Naive thymus-derived CD4-positive, alpha-beta T cell (primary cell): ENCODE measurements at regions not wholly inside any gene's neighbourhood (a gene's known extent, or its start where the extent isn't known, plus 50 kb on each side); places are given as distances from the start of the nearest gene placed in this dataset.

Experiments used
- ATAC-seq: fragments of 150-1000 bp; cut with Tn5 transposase; 2 replicates; pipeline ENCODE4 v1.10.0; 2021; ENCODE audit warnings: mild to moderate bottlenecking, moderate library complexity
- CTCF ChIA-PET: fragments of 350-600 bp; sonication (Branson Sonifier 250); formaldehyde crosslinking; loops from one replicate; lab custom pipeline; 2021; ENCODE audit warnings: antibody characterized with exemption; lab: Charles Lee
- POLR2A ChIA-PET: fragments of 350-600 bp; sonication (Branson Sonifier 250); formaldehyde crosslinking; loops from one replicate; lab custom pipeline; 2021; ENCODE audit warnings: antibody characterized with exemption, inconsistent platforms; lab: Charles Lee
- DNase-seq, 9 donors: peaks; one replicate each; pipeline versions ENCODE4 v3.0.0 to v3.0.0-alpha.2; 2020 to 2022; ENCODE audit warnings: mixed read lengths in 1 of 9
- H3K27ac ChIP-seq: one replicate; pipeline ENCODE4 v1.7.0; 2013; ENCODE audit warnings: mild to moderate bottlenecking, low read depth, low read length, moderate library complexity
- H3K27me3 ChIP-seq, 2 donors: one replicate each; pipeline ENCODE4 v1.7.0; 2013; ENCODE audit warnings: low read length in 2 of 2, mild to moderate bottlenecking in 2 of 2, moderate library complexity in 2 of 2; ENCODE audit not compliant: control insufficient read depth in 2 of 2, insufficient read depth in 2 of 2
- H3K36me3 ChIP-seq, 3 experiments: 1 replicate in 2 of 3; 2 replicates in 1 of 3; pipeline ENCODE4 v1.7.0; 2013; ENCODE audit warnings: low read length in 3 of 3, mild to moderate bottlenecking in 3 of 3, moderate library complexity in 1 of 3; ENCODE audit not compliant: insufficient read depth in 3 of 3, control insufficient read depth in 2 of 3
- H3K4me1 ChIP-seq, 2 donors: one replicate each; pipeline ENCODE4 v1.7.0; 2013; ENCODE audit warnings: low read length in 2 of 2, mild to moderate bottlenecking in 2 of 2, moderate library complexity in 1 of 2; ENCODE audit not compliant: control insufficient read depth in 2 of 2, insufficient read depth in 2 of 2
- H3K4me3 ChIP-seq: 2 replicates; pipeline ENCODE4 v1.7.0; 2013; ENCODE audit warnings: mild to moderate bottlenecking, low read length
- H3K9me3 ChIP-seq, 3 experiments: 1 replicate in 2 of 3; 2 replicates in 1 of 3; pipeline ENCODE4 v1.7.0; 2013; ENCODE audit warnings: low read length in 3 of 3; ENCODE audit not compliant: control insufficient read depth in 2 of 3
- H3K27ac Mint-ChIP-seq, 9 donors: one replicate each; pipeline ENCODE4 v1.8.0; 2020 to 2022; ENCODE audit warnings: mixed read lengths in 9 of 9, mild to moderate bottlenecking in 8 of 9, moderate library complexity in 5 of 9, inconsistent platforms in 2 of 9
- H3K27me3 Mint-ChIP-seq, 5 donors: one replicate each; pipeline ENCODE4 v1.8.0; 2021 to 2022; ENCODE audit warnings: mixed read lengths in 5 of 5, mild to moderate bottlenecking in 1 of 5
- H3K36me3 Mint-ChIP-seq, 5 donors: one replicate each; pipeline ENCODE4 v1.8.0; 2020 to 2022; ENCODE audit warnings: mixed read lengths in 5 of 5, mild to moderate bottlenecking in 3 of 5, inconsistent platforms in 1 of 5
- H3K4me1 Mint-ChIP-seq, 7 donors: one replicate each; pipeline ENCODE4 v1.8.0; 2020 to 2022; ENCODE audit warnings: mixed read lengths in 7 of 7, mild to moderate bottlenecking in 3 of 7, inconsistent platforms in 1 of 7
- H3K4me3 Mint-ChIP-seq, 10 donors: one replicate each; pipeline ENCODE4 v1.8.0; 2020 to 2022; ENCODE audit warnings: mild to moderate bottlenecking in 10 of 10, mixed read lengths in 10 of 10, moderate library complexity in 6 of 10, inconsistent platforms in 2 of 10
- H3K9me3 Mint-ChIP-seq, 11 donors: one replicate each; pipeline ENCODE4 v1.8.0; 2020 to 2022; ENCODE audit warnings: mixed read lengths in 11 of 11, mild to moderate bottlenecking in 4 of 11, inconsistent platforms in 1 of 11, moderate library complexity in 1 of 11
- intact Hi-C, 2 donors: fragments of 100-400 bp; cut with micrococcal nuclease; formaldehyde crosslinking; loops; one replicate each; pipeline ENCODE4 v1.15.1; 2023

- Mint-ChIP-seq H3K4me1 (peaks cover 0 to 1% (median 0%) of the 10 kb centered on the region in 7 donors), H3K4me3 (no peak overlapping the region), H3K27ac (no peak overlapping the region), H3K27me3 (no peaks in the 10 kb centered on the region), H3K36me3 (no peaks in the 10 kb centered on the region), H3K9me3 (peaks cover 4 to 34% (median 12%) of the 10 kb centered on the region in 11 donors)
- Histone ChIP-seq H3K27ac (no peak overlapping the region), H3K9me3 (no peaks in the 10 kb centered on the region), H3K36me3 (no peaks in the 10 kb centered on the region), H3K4me3 (no peak overlapping the region), H3K27me3 (no peaks in the 10 kb centered on the region), H3K4me1 (no peaks in the 10 kb centered on the region)
- ChIA-PET POLR2A (no interaction called here), CTCF (no interaction called here)
- no peak for ATAC-seq
- DNase-seq = no peak
- intact Hi-C loops = no loop called here
Measured at GRCh38 chr5:29175774-29176173, 2017.7 kb upstream of the CDH6 start.

GRCh38 chr5:29170599-29170998 is 2022.9 kb upstream of the CDH6 start:
- Histone ChIP-seq H3K9me3 (no peaks in the 10 kb centered on the region), H3K4me3 (no peak overlapping the region), H3K27ac (no peak overlapping the region), H3K36me3 (no peaks in the 10 kb centered on the region), H3K27me3 (no peaks in the 10 kb centered on the region), H3K4me1 (no peaks in the 10 kb centered on the region)
- DNase-seq (no peak), ATAC-seq (no peak)
- Mint-ChIP-seq H3K36me3 (no peaks in the 10 kb centered on the region), H3K9me3 (peaks cover 2 to 25% (median 10%) of the 10 kb centered on the region in 11 donors), H3K4me3 (no peak overlapping the region), H3K4me1 (no peaks in the 10 kb centered on the region), H3K27ac (no peak overlapping the region), H3K27me3 (no peaks in the 10 kb centered on the region)
- ChIA-PET CTCF (no interaction called here), POLR2A (no interaction called here)
- intact Hi-C loops = no loop called here

GRCh38 chr5:29169886-29170285 is 2023.6 kb upstream of the CDH6 start:
- peaks cover 2 to 22% (median 9%) of the 10 kb centered on the region in 11 donors for H3K9me3 Mint-ChIP-seq
- no peak overlapping the region for H3K27ac ChIP-seq
- H3K27me3 ChIP-seq = no peaks in the 10 kb centered on the region
- no peaks in the 10 kb centered on the region for H3K9me3 ChIP-seq
- no peaks in the 10 kb centered on the region for H3K4me1 Mint-ChIP-seq
- ChIA-PET POLR2A (no interaction called here), CTCF (no interaction called here)
- H3K27ac Mint-ChIP-seq = no peak overlapping the region
- H3K27me3 Mint-ChIP-seq = no peaks in the 10 kb centered on the region
- no peak for ATAC-seq
- H3K36me3 ChIP-seq = no peaks in the 10 kb centered on the region
- H3K36me3 Mint-ChIP-seq = no peaks in the 10 kb centered on the region
- no peak overlapping the region for H3K4me3 ChIP-seq
- DNase-seq = no peak
- intact Hi-C loops = no loop called here
- H3K4me3 Mint-ChIP-seq = no peak overlapping the region
- no peaks in the 10 kb centered on the region for H3K4me1 ChIP-seq

GRCh38 chr5:29162297-29162696 is 2031.2 kb upstream of the CDH6 start:
- H3K4me3 ChIP-seq = no peak overlapping the region
- H3K9me3 ChIP-seq = no peaks in the 10 kb centered on the region
- no peak for ATAC-seq
- intact Hi-C loops = no loop called here
- Mint-ChIP-seq H3K4me1 (no peaks in the 10 kb centered on the region), H3K27ac (no peak overlapping the region), H3K27me3 (no peaks in the 10 kb centered on the region), H3K4me3 (no peak overlapping the region), H3K36me3 (no peaks in the 10 kb centered on the region), H3K9me3 (peaks cover 0 to 19% (median 6%) of the 10 kb centered on the region in 11 donors)
- no peaks in the 10 kb centered on the region for H3K27me3 ChIP-seq
- H3K27ac ChIP-seq = no peak overlapping the region
- DNase-seq = no peak
- H3K4me1 ChIP-seq = no peaks in the 10 kb centered on the region
- H3K36me3 ChIP-seq = no peaks in the 10 kb centered on the region
- ChIA-PET POLR2A (no interaction called here), CTCF (no interaction called here)

- ChIA-PET POLR2A (no interaction called here), CTCF (no interaction called here)
- H3K4me3 Mint-ChIP-seq = no peak overlapping the region
- H3K36me3 Mint-ChIP-seq = no peaks in the 10 kb centered on the region
- peaks cover 0 to under 1% (median 0%) of the 10 kb centered on the region in 3 experiments for H3K9me3 ChIP-seq
- H3K4me1 Mint-ChIP-seq = no peaks in the 10 kb centered on the region
- H3K4me1 ChIP-seq = no peaks in the 10 kb centered on the region
- no peak overlapping the region for H3K4me3 ChIP-seq
- intact Hi-C loops = no loop called here
- H3K27me3 Mint-ChIP-seq = no peaks in the 10 kb centered on the region
- H3K27ac ChIP-seq = no peak overlapping the region
- ATAC-seq (no peak), DNase-seq (no peak)
- H3K27ac Mint-ChIP-seq = no peak overlapping the region
- H3K36me3 ChIP-seq = no peaks in the 10 kb centered on the region
- no peaks in the 10 kb centered on the region for H3K27me3 ChIP-seq
- H3K9me3 Mint-ChIP-seq = peaks cover 2 to 19% (median 6%) of the 10 kb centered on the region in 11 donors
Measured at GRCh38 chr5:29161399-29162291, 2031.8 kb upstream of the CDH6 start.

GRCh38 chr5:29157975-29158374 is 2035.5 kb upstream of the CDH6 start:
- peaks cover 0 to 7% (median 0%) of the 10 kb centered on the region in 3 experiments for H3K9me3 ChIP-seq
- no peak overlapping the region for H3K4me3 ChIP-seq
- ATAC-seq (no peak), DNase-seq (no peak)
- H3K36me3 ChIP-seq = no peaks in the 10 kb centered on the region
- intact Hi-C loops = no loop called here
- CTCF ChIA-PET = no interaction called here
- H3K9me3 Mint-ChIP-seq = peaks cover 4 to 25% (median 6%) of the 10 kb centered on the region in 11 donors
- POLR2A ChIA-PET = no interaction called here
- no peak overlapping the region for H3K4me3 Mint-ChIP-seq
- no peaks in the 10 kb centered on the region for H3K4me1 Mint-ChIP-seq
- H3K36me3 Mint-ChIP-seq = no peaks in the 10 kb centered on the region
- no peaks in the 10 kb centered on the region for H3K4me1 ChIP-seq
- no peak overlapping the region for H3K27ac ChIP-seq
- no peaks in the 10 kb centered on the region for H3K27me3 ChIP-seq
- no peak overlapping the region for H3K27ac Mint-ChIP-seq
- no peaks in the 10 kb centered on the region for H3K27me3 Mint-ChIP-seq

- H3K4me3 ChIP-seq = no peak overlapping the region
- CTCF ChIA-PET = no interaction called here
- no peaks in the 10 kb centered on the region for H3K27me3 Mint-ChIP-seq
- DNase-seq = no peak
- intact Hi-C loops = no loop called here
- no peak overlapping the region for H3K27ac Mint-ChIP-seq
- no peak overlapping the region for H3K27ac ChIP-seq
- POLR2A ChIA-PET = no interaction called here
- H3K9me3 Mint-ChIP-seq = peaks cover 1 to 15% (median 5%) of the 10 kb centered on the region in 11 donors
- ATAC-seq = no peak
- H3K4me1 Mint-ChIP-seq = no peaks in the 10 kb centered on the region
- no peaks in the 10 kb centered on the region for H3K27me3 ChIP-seq
- H3K4me3 Mint-ChIP-seq = no peak overlapping the region
- no peaks in the 10 kb centered on the region for H3K36me3 Mint-ChIP-seq
- H3K36me3 ChIP-seq = no peaks in the 10 kb centered on the region
- H3K9me3 ChIP-seq = no peaks in the 10 kb centered on the region
- H3K4me1 ChIP-seq = no peaks in the 10 kb centered on the region
Measured at GRCh38 chr5:29150840-29151239, 2042.6 kb upstream of the CDH6 start.
